ENCODE measurements at regions not wholly inside any gene's neighbourhood (a gene's known extent, or its start where the extent isn't known, plus 50 kb on each side); places are given as distances from the start of the nearest gene placed in this dataset.

DNA sequence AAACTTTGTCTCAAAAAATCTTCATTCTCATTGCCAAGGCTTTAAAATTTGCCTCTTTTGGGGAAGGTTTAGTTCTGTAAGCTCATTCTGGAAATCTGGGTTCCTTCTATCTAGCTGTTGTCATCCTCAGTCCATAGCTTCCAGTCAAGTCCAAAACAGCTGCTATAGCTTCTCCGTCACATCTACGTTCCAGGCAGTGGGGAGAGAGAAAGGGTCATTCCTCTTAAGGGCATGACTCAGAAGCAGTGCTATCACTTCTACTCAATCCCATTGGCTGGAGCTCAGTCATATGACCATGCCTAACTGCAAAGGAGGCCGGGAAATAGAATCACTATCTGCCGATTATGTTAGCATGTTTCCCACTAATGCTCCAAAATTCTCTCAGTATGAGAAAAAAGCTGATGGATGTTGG is 141.4 kb upstream of the PTPN1 start:
- no peak overlapping the region for H3K4me3 ChIP-seq (ENCODE audit: low read depth, low read length)
- TF ChIP-seq, protein P1, sequence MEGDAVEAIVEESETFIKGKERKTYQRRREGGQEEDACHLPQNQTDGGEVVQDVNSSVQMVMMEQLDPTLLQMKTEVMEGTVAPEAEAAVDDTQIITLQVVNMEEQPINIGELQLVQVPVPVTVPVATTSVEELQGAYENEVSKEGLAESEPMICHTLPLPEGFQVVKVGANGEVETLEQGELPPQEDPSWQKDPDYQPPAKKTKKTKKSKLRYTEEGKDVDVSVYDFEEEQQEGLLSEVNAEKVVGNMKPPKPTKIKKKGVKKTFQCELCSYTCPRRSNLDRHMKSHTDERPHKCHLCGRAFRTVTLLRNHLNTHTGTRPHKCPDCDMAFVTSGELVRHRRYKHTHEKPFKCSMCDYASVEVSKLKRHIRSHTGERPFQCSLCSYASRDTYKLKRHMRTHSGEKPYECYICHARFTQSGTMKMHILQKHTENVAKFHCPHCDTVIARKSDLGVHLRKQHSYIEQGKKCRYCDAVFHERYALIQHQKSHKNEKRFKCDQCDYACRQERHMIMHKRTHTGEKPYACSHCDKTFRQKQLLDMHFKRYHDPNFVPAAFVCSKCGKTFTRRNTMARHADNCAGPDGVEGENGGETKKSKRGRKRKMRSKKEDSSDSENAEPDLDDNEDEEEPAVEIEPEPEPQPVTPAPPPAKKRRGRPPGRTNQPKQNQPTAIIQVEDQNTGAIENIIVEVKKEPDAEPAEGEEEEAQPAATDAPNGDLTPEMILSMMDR (IDR thresholded peaks at IDR 0.05; ENCODE audit: low read depth, low read length) = no peak

DNA sequence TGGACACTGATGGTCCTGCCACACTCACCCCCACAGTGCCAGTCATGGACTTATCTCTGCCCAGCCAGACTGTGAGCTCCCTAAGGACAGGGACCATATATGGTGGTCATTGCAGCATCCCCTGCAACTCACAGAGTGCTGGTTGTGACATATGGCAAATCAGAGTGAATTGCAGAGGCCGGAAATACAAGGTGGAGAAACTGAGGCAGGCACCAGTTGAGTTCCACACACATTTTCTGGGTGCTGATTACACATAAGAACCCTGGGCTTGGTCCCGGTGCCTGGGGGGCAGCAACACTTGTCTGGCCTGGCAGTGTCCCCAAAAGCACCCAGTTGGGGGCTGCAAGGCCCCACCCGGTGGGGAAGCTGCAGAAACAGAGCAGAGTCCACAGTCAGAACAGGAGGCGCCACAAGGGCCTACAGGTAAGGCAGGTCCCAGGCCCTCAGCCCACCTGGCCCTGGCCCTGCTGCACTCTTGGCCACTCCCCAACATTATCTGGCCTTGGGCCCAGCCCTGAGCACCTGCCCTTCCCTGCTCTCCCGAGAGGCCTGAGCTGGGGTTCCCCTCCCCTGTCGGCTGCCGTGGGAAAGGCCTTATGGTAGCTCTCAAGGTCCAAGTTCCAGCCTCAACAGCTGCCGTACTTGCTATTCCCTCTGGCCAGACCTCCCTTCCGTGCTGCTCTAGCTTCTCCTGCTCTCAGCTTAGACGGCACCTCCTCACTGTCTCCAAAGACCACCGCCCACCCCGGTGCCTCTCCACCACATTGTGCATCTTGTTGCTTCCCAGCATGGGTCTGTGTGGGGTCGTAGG is 140.8 kb upstream of the PTPN1 start:
- H3K4me3 ChIP-seq (ENCODE audit: low read depth, low read length) = no peak overlapping the region
- TF ChIP-seq, protein P1 (IDR thresholded peaks at IDR 0.05; ENCODE audit: low read depth, low read length) = no peak

DNA sequence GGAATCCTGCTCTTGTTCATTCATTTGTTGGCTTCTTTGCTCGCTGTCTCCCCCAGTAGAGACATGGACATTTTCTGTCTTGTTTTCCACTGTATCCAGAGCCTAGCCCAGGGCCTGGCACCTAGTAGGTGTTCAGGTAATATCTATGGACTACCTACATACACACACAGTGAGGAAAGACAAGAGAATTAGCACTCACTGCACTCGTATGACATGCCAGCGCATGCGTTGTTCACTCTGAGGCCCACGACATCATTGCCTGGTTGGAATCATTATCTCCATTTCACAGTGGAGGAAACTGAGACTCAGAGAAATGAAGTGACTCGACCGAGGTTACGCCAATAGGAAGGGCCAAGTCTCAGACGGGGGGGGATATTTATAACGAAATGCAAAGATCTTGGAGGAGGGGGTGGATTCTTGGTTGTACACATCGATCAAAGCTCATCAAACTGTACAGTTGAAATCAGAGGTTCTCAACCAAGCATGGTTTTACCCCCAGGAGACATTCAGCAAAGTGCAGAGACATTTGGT is 140.1 kb upstream of the PTPN1 start:
- no peak overlapping the region for H3K4me3 ChIP-seq (ENCODE audit: low read depth, low read length)
- TF ChIP-seq, protein P1 (IDR thresholded peaks at IDR 0.05; ENCODE audit: low read depth, low read length) = no peak

DNA sequence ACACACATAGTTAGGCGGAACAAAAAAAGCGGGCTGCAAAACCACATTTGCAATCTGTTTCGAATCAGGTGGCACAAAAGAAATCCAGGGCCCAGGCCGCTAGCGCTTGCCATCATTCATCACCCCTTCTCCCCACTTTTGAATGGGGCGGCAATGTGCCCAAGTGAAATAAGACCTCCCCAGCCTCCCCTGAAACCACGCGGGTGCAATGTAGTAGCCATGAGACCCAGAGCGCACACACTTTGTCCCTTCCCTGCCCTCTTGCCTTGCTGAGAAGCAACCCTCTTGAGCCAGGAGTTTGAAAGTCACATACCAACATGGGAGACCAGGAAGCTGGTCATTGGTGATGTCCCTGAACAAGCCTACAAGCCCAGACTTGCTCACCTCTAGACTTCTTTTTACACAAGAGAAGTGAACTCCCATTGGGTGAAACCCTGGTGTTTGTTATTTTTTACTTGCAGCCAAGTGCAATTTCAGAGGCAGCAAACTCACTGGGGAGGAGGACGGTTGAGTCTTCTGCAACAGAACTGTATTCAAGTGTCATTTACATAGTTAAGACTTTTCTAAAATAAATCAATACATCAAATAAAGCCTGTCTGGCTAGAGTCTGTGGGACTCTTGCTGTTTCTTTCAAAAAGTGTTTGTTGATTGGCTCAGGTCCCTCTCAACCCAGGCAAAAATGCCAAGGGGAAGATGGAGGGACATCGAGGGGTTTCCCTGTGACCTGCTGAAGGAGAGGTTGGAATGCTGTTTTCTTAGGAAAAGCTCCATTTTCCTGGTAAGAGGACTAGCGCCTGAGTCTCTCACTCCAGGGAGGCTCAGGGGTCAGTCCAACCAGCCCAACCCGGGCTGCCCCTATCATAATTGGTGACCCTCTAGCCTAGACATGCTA is 138.1 kb upstream of the PTPN1 start:
- no peak overlapping the region for H3K4me3 ChIP-seq (ENCODE audit: low read depth, low read length)
- TF ChIP-seq, protein P1 (IDR thresholded peaks at IDR 0.05; ENCODE audit: low read depth, low read length) = no peak

DNA sequence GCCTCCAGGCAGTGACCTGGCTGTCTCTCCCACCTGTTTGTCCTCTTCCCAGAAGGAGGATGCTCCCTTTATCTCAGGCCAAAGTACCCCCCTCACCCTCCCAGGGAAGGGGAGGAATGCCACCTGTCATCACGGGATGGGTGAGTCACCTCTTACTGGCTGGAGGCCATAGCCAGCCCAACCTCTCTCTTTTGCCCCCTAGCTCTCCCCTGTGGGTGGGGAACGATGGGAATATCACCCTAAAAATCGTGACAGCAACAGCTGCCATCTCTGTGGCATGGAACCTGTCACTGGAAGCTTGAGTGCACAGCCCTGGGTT is 137.5 kb upstream of the PTPN1 start:
- TF ChIP-seq, protein P1 (IDR thresholded peaks at IDR 0.05; ENCODE audit: low read depth, low read length) = no peak
- no peak overlapping the region for H3K4me3 ChIP-seq (ENCODE audit: low read depth, low read length)

DNA sequence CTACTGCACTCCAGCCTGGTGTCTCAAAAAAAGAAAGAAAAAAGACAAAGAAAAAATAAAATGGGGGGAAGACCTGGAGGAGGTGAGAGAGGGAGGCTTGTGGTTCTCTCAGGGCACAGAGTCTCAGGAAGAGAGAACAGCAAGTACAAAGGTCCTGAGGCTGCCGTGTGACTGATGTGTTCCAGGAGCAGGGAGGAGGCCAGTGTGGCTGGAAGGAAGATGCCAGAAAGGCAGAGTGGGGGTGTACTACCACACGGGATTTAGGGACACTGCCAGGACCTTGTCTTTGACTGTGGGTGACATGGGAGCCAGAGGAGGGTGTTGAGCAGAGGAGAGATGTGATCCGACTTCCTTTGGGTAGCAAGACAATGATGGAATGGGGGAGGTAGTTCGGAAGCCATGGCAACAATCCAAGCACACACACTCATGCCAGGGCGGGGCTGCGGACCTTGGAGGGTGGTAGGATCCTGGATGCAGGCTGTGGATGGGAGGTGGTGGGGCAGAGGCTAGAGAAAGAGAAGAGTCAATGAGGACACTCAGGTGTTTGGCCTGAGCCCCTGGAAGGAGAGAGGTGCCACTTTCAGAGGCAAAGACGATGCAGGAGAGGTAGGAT is 136.4 kb upstream of the PTPN1 start:
- no peak overlapping the region for H3K4me3 ChIP-seq (ENCODE audit: low read depth, low read length)
- TF ChIP-seq, protein P1 (IDR thresholded peaks at IDR 0.05; ENCODE audit: low read depth, low read length) = no peak

Measured in WI38 (cell line).